DOHH2 (cell line): ENCODE measurements at regions not wholly inside any gene's neighbourhood (a gene's known extent, or its start where the extent isn't known, plus 50 kb on each side); places are given as distances from the start of the nearest gene placed in this dataset.

Source experiments
- CTCF ChIP-seq: fragments of 200-600 bp; sonication (generic); IDR thresholded peaks from one replicate; pipeline ENCODE4 v1.5.1; 2014; ENCODE audit warnings: antibody characterized with exemption, mild to moderate bottlenecking, low read depth, low read length; ENCODE audit not compliant: poor library complexity, severe bottlenecking
- EZH2phosphoT487 ChIP-seq: fragments of 200-600 bp; sonication (generic); IDR thresholded peaks from 2 replicates; pipeline ENCODE4 v1.6.1; 2017; ENCODE audit warnings: borderline replicate concordance, mild to moderate bottlenecking, antibody characterized with exemption, low read length, moderate library complexity, mixed read lengths

GRCh38 chr1:69103705-69104385 lies 463.9 kb upstream of the LRRC7 start:
- no peak for TF ChIP-seq CTCF
- no peak for TF ChIP-seq EZH2phosphoT487
